Ovary (tissue), 7 donors: ENCODE measurements at regions not wholly inside any gene's neighbourhood (a gene's known extent, or its start where the extent isn't known, plus 50 kb on each side); places are given as distances from the start of the nearest gene placed in this dataset.

Experiments
- DNase-seq, 5 donors: peaks; one replicate each; pipeline ENCODE4 v3.0.0-alpha.2; 2019 to 2020
- H3K27ac ChIP-seq, 2 donors: fragments of 200-600 bp; one replicate each; pipeline versions ENCODE4 v1.5.1 to v1.8.0; 2019 to 2022
- H3K27me3 ChIP-seq: fragments of 200-600 bp; one replicate; pipeline ENCODE4 v1.8.0; 2022
- H3K36me3 ChIP-seq: fragments of 200-600 bp; sonication (generic); one replicate; pipeline ENCODE4 v1.5.1; 2019
- H3K4me1 ChIP-seq: one replicate; pipeline ENCODE4 v1.8.1; 2013; ENCODE audit warnings: mild to moderate bottlenecking, moderate library complexity; ENCODE audit not compliant: insufficient read depth
- H3K4me3 ChIP-seq: fragments of 200-600 bp; sonication (generic); one replicate; pipeline ENCODE4 v1.5.1; 2017
- H3K9me3 ChIP-seq, 2 donors: fragments of 200-600 bp in 1 of 2; sonication (generic) in 1 of 2; one replicate each; pipeline versions ENCODE4 v1.5.1 to v1.8.1; 2013 to 2019; ENCODE audit warnings: mild to moderate bottlenecking in 1 of 2, moderate library complexity in 1 of 2
- CTCF ChIP-seq, 3 donors: fragments of 450-650 bp in 2 of 3; fragments of 200-600 bp in 1 of 3; IDR thresholded peaks; one replicate each; pipeline versions ENCODE4 v1.5.1 to v1.8.0; 2016 to 2022; ENCODE audit warnings: antibody characterized with exemption in 3 of 3, mild to moderate bottlenecking in 1 of 3
- EP300 ChIP-seq: sonication (generic); formaldehyde crosslinking; IDR thresholded peaks from one replicate; pipeline ENCODE4 v1.6.1; 2017; ENCODE audit warnings: antibody characterized with exemption
- POLR2A ChIP-seq: fragments of 450-650 bp; IDR thresholded peaks from one replicate; pipeline ENCODE4 v1.6.1; 2017; ENCODE audit warnings: antibody characterized with exemption, mild to moderate bottlenecking, moderate library complexity
- WGBS, 3 donors: extraction: QIAGEN DNeasy Blood & Tissue Kit in 1 of 3; methylation state at CpG; one replicate each; pipeline versions ENCODE4 v1.1.5 to v1.1.7; 2013 to 2017; 5-methylcytosine and 5-hydroxymethylcytosine counted together
- intact Hi-C, 4 donors: fragments of 100-400 bp; cut with DNase I; formaldehyde crosslinking; loops; one replicate each; pipeline versions ENCODE4 v1.11.0 to v1.15.1; 2022 to 2023
- donor health status: DM: no; HTN: no; CAD: no; lungs with moderate emphysema.
- donor health status: DM: no; HTN: no; CAD: no.
- donor health status: Bipolar disorder and iron deficiency.
- donor health status: DM: no; HTN: no; CAD: no.
- donor health status: DM: yes; HTN: yes; CAD: no.

DNA sequence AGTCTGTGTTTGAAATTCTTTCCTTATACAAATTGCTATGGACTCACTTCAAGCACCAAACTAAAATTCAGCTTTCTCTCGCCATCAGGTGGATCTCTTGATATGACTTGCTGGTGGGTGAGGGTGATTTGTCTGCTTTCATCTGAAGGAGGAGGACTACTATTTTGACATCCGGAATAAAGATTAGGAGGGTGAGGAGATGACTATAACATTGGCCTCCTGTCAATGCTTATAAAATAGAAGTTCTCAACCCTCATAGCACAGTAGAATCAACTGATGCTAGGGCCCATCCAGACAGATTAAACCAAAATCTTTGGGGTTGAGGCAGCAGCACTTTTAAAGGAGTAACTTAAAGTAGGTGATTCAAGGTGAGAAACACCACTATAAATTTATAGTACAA is 120.4 kb upstream of the DNAJC10 start:
- TF ChIP-seq EP300 (no peak), POLR2A (no peak), CTCF (IDR thresholded peaks at IDR 0.05) (no peak)
- no peak for DNase-seq
- no peak overlapping the region for H3K27ac ChIP-seq
- H3K9me3 ChIP-seq: no peaks in the 10 kb centered on the region
- H3K4me1 ChIP-seq: no peaks in the 10 kb centered on the region
- WGBS, 3 donors: 76 to 89% (median 89%) methylated on average over 2 of the region's 2 CpGs
- intact Hi-C loops: loop anchor here in 1 of 4 donors (10.0 kb wide), 1 partner anchor 49 kb away; no protein-coding TSS in a partner anchor
- H3K36me3 ChIP-seq: no peaks in the 10 kb centered on the region
- H3K4me3 ChIP-seq: no peak overlapping the region
- peaks cover 3% of the 10 kb centered on the region for H3K27me3 ChIP-seq

DNA sequence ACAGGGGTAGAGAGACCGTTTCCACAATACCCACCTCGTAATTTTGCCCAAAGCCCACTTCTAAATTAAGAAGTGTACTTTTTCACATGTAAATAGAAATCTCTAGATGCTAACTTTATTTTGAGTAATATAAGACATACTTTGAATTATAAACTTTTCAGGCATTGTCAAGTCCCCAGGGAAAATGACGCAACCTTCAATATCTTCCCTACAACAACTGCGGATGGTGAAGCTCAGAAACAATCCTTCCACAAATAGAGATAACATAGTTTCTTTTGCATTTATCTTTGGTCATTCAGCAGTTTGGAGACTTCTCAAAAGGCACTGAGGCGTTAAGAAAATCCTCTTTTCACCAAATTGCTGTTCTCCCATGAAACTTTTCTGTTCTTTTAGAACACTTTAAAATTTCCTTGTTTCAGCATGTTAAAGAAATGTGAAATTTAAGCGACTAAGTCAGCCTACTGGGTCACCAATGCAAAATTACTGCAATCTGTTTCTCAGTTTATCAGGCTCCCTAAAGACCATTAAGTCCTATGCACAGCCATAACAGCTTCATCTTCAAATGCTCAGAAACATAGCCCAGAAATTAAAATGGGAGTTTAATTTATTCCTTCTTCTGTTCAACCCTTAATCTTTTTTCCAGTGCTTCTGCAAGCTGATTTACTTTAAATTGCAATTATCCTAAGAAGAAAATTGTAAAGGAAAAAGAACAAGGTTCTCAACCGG is 118.3 kb upstream of the DNAJC10 start:
- Histone ChIP-seq H3K27me3 (peaks cover 3% of the 10 kb centered on the region), H3K9me3 (no peaks in the 10 kb centered on the region), H3K4me1 (no peaks in the 10 kb centered on the region), H3K4me3 (no peak overlapping the region), H3K27ac (no peak overlapping the region), H3K36me3 (no peaks in the 10 kb centered on the region)
- no peak for DNase-seq
- TF ChIP-seq POLR2A (no peak), CTCF (IDR thresholded peaks at IDR 0.05) (no peak), EP300 (no peak)
- intact Hi-C loops: loop anchor here in 1 of 4 donors (10.0 kb wide), 1 partner anchor 47 kb away; no protein-coding TSS in a partner anchor
- WGBS, 3 donors: 51 to 68% (median 58%) methylated on average over 7 of the region's 7 CpGs

- Histone ChIP-seq H3K9me3 (no peaks in the 10 kb centered on the region), H3K4me1 (no peaks in the 10 kb centered on the region), H3K4me3 (no peak overlapping the region), H3K27me3 (peaks cover 3% of the 10 kb centered on the region), H3K36me3 (no peaks in the 10 kb centered on the region), H3K27ac (no peak overlapping the region)
- intact Hi-C loops: loop anchor here in 1 of 4 donors (10.0 kb wide), 1 partner anchor 46 kb away; no protein-coding TSS in a partner anchor
- DNase-seq: no peak
- 90 to 96% (median 94%) methylated on average over 5 of the region's 5 CpGs for WGBS, 3 donors
- TF ChIP-seq POLR2A: no peak
- TF ChIP-seq CTCF (IDR thresholded peaks at IDR 0.05): no peak
- TF ChIP-seq EP300: no peak
These were observed 117.4 kb upstream of the DNAJC10 start for GRCh38 chr2:182598626-182599025.

GRCh38 chr2:182605166-182605565 is 110.9 kb upstream of the DNAJC10 start:
- DNase-seq: no peak
- H3K36me3 ChIP-seq: no peaks in the 10 kb centered on the region
- H3K4me3 ChIP-seq: no peak overlapping the region
- 95 to 98% (median 97%) methylated on average over 4 of the region's 4 CpGs for WGBS, 3 donors
- H3K27ac ChIP-seq: no peak overlapping the region
- intact Hi-C loops: no loop called here
- no peaks in the 10 kb centered on the region for H3K4me1 ChIP-seq
- H3K27me3 ChIP-seq: no peaks in the 10 kb centered on the region
- no peak for TF ChIP-seq CTCF (IDR thresholded peaks at IDR 0.05)
- no peak for TF ChIP-seq EP300
- TF ChIP-seq POLR2A: no peak
- no peaks in the 10 kb centered on the region for H3K9me3 ChIP-seq
